SJSA1 (cell line): ENCODE measurements at regions not wholly inside any gene's neighbourhood (a gene's known extent, or its start where the extent isn't known, plus 50 kb on each side); places are given as distances from the start of the nearest gene placed in this dataset.

ENCODE experiments used
- DNase-seq, 2 experiments: peaks; one replicate each; pipeline ENCODE4 v3.0.0-alpha.2; 2015 to 2020; ENCODE audit warnings: low spot score in 2 of 2, low read depth in 1 of 2
- H3K27ac ChIP-seq: fragments of 250-450 bp; sonication (Bioruptor Pico); 2 replicates; pipeline ENCODE4 v1.5.1; 2020; ENCODE audit warnings: mild to moderate bottlenecking, moderate library complexity
- H3K27me3 ChIP-seq: fragments of 250-450 bp; sonication (Bioruptor Pico); replicated peaks from 2 replicates; pipeline ENCODE4 v1.5.1; 2020; ENCODE audit warnings: mild to moderate bottlenecking, moderate library complexity
- H3K36me3 ChIP-seq: fragments of 250-450 bp; sonication (Bioruptor Pico); 2 replicates; pipeline ENCODE4 v1.5.1; 2020; ENCODE audit warnings: mild to moderate bottlenecking
- H3K4me1 ChIP-seq: fragments of 250-450 bp; sonication (Bioruptor Pico); replicated peaks from 2 replicates; pipeline ENCODE4 v1.6.1; 2021; ENCODE audit warnings: mild to moderate bottlenecking
- H3K4me3 ChIP-seq: fragments of 250-450 bp; sonication (Bioruptor Pico); 2 replicates; pipeline ENCODE4 v1.5.1; 2020; ENCODE audit warnings: mild to moderate bottlenecking
- H3K9me3 ChIP-seq: fragments of 250-450 bp; sonication (Bioruptor Pico); replicated peaks from 2 replicates; pipeline ENCODE4 v1.5.1; 2020; ENCODE audit warnings: mild to moderate bottlenecking

- H3K36me3 ChIP-seq = no peaks in the 10 kb centered on the region
- H3K27ac ChIP-seq = no peak overlapping the region
- H3K27me3 ChIP-seq = no peaks in the 10 kb centered on the region
- H3K4me1 ChIP-seq = peaks cover 10% of the 10 kb centered on the region
- DNase-seq = no peak
- H3K9me3 ChIP-seq = peaks cover 5% of the 10 kb centered on the region; the same call in 1 of the 2 replicates
- H3K4me3 ChIP-seq = no peak overlapping the region
Observed at GRCh38 chr5:9894571-9895301, 264.6 kb upstream of the TAS2R1 start.

- DNase-seq = peak in 1 of 2 experiments; percentile 65
- Histone ChIP-seq H3K4me3 (no peak overlapping the region), H3K27me3 (no peaks in the 10 kb centered on the region), H3K36me3 (no peaks in the 10 kb centered on the region), H3K9me3 (peaks cover 5% of the 10 kb centered on the region; the same call in 1 of the 2 replicates), H3K4me1 (peaks cover 31% of the 10 kb centered on the region), H3K27ac (no peak overlapping the region)
Observed at GRCh38 chr5:9892696-9893095, 262.5 kb upstream of the TAS2R1 start.

GRCh38 chr5:9889511-9889910 is 259.4 kb upstream of the TAS2R1 start:
- Histone ChIP-seq H3K4me1 (peaks cover 32% of the 10 kb centered on the region), H3K27ac (no peak overlapping the region), H3K9me3 (peaks cover under 1% of the 10 kb centered on the region; the same call in 1 of the 2 replicates), H3K27me3 (no peaks in the 10 kb centered on the region), H3K4me3 (no peak overlapping the region), H3K36me3 (no peaks in the 10 kb centered on the region)
- no peak for DNase-seq

DNA sequence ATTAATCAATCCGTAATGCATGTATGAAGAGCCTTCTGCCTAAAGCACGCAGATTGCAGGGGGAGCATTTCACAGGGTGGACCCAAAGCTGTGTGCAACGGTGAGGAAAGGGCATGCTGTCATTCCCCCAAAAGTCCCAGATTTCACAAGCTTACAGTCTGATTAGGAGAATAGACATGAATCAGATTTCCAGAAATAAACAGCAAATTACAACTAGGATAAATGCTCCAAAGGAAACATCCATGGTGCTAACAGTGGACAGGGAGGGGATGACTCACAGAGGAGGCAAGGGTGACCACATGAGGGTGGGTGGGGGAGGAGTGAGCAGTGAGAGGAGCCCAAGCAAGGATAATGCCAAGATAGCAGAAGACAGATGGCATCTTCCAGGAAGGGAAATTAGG is 258.4 kb upstream of the TAS2R1 start:
- no peaks in the 10 kb centered on the region for H3K36me3 ChIP-seq
- no peak overlapping the region for H3K4me3 ChIP-seq
- no peaks in the 10 kb centered on the region for H3K27me3 ChIP-seq
- no peaks in the 10 kb centered on the region for H3K9me3 ChIP-seq
- peak overlapping the region; percentile 32 for H3K27ac ChIP-seq
- peaks cover 32% of the 10 kb centered on the region for H3K4me1 ChIP-seq
- peak; percentile 84 to 89 for DNase-seq

- DNase-seq = no peak
- Histone ChIP-seq H3K9me3 (no peaks in the 10 kb centered on the region), H3K4me3 (no peak overlapping the region), H3K4me1 (peaks cover 22% of the 10 kb centered on the region), H3K27ac (no peak overlapping the region), H3K36me3 (no peaks in the 10 kb centered on the region), H3K27me3 (no peaks in the 10 kb centered on the region)
Observed at GRCh38 chr5:9885164-9885563, 255.0 kb upstream of the TAS2R1 start.

DNA sequence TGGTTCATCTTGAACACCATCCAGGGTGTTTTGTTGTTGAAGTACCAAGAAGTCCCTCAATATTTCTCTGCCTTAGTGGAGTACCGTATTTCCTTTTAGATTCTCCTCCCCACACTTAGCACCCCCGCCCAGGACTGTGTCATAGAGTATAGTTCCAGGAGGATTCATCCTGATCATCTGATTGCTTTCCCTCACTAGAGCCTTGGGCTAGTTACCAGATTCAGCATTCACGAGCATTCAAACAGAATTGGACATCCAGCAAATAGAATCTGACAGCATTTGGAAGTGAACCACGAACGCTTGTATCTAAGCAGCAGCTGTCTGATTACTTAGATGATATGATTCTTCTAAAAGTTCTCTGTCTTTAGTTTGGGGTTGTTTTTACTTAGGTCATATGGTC is 248.1 kb upstream of the TAS2R1 start:
- DNase-seq = no peak
- no peak overlapping the region for H3K4me3 ChIP-seq
- H3K36me3 ChIP-seq = no peaks in the 10 kb centered on the region
- no peak overlapping the region for H3K27ac ChIP-seq
- H3K9me3 ChIP-seq = no peaks in the 10 kb centered on the region
- no peaks in the 10 kb centered on the region for H3K4me1 ChIP-seq
- H3K27me3 ChIP-seq = 0 out of 2 replicates have a peak, but pooled peaks cover 4% of the 10 kb centered on the region

- 0 out of 2 replicates have a peak, but pooled peaks cover 4% of the 10 kb centered on the region for H3K27me3 ChIP-seq
- H3K9me3 ChIP-seq = no peaks in the 10 kb centered on the region
- DNase-seq = no peak
Observed at GRCh38 chr5:9877488-9877887, 247.3 kb upstream of the TAS2R1 start.

GRCh38 chr5:9876451-9876850 is 246.3 kb upstream of the TAS2R1 start:
- H3K9me3 ChIP-seq = no peaks in the 10 kb centered on the region
- no peak overlapping the region for H3K27ac ChIP-seq
- H3K27me3 ChIP-seq = 0 out of 2 replicates have a peak, but pooled peaks cover 4% of the 10 kb centered on the region
- no peaks in the 10 kb centered on the region for H3K36me3 ChIP-seq
- no peaks in the 10 kb centered on the region for H3K4me1 ChIP-seq
- no peak overlapping the region for H3K4me3 ChIP-seq
- DNase-seq = no peak

More at GRCh38 chr5:9877488-9877887, 247.3 kb upstream of the TAS2R1 start:
- H3K36me3 ChIP-seq = no peaks in the 10 kb centered on the region
- H3K4me3 ChIP-seq = no peak overlapping the region
- H3K4me1 ChIP-seq = no peaks in the 10 kb centered on the region
- no peak overlapping the region for H3K27ac ChIP-seq

DNA sequence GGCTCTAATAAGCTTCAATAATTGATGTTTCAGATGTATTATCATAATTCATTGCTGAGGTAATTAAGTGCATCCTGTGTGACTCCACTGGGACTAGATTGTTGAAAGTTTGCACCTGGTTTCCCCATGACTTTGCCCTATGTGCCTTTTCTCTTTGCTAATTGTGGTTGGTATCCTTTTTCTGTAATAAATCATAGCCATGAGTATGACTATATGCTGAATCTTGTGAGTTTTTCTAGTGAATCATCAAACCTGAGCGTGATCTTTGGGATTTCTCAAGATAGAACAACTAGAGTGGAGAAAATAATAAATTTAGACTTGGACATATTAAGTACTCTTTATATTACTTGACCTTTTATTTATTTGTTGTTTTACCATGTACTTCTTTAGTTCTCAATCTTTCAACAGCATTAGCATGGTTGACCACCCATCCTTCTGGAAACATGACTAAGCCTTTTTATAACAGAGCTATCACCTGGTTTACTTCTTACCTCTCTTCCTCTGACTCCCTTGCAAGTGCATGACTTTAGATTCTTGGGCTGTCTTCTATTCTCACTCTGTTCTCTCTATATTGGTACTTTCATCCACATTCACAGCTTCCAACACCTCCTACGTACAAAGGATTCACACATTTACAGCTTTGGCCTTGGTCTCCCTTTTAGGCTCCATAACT is 239.6 kb upstream of the TAS2R1 start:
- Histone ChIP-seq H3K27me3 (no peaks in the 10 kb centered on the region), H3K27ac (no peak overlapping the region), H3K4me3 (no peak overlapping the region), H3K36me3 (no peaks in the 10 kb centered on the region), H3K4me1 (no peaks in the 10 kb centered on the region), H3K9me3 (peaks cover 25% of the 10 kb centered on the region)
- DNase-seq = no peak

DNA sequence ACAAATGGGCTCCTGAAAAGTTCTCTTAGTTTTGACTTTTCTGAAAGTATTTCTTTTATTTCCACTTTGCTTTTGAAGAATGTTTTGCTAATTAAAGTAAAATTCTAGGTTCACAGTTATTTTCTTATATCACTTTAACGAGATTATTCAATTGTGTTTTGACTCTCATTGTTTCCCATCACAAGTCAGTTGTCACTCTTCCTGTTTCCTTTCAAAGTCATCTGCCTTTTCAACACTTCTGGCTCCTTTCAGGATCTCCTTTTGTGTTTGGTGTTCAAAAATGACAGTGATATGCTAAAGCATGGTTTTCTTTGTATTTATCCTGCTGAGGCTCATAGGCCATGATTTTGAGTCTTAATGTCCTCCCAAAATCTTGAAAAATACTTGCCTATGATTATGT is 235.4 kb upstream of the TAS2R1 start:
- no peak overlapping the region for H3K27ac ChIP-seq
- H3K27me3 ChIP-seq = no peaks in the 10 kb centered on the region
- no peaks in the 10 kb centered on the region for H3K36me3 ChIP-seq
- no peak for DNase-seq
- H3K4me1 ChIP-seq = no peaks in the 10 kb centered on the region
- peaks cover 24% of the 10 kb centered on the region for H3K9me3 ChIP-seq
- H3K4me3 ChIP-seq = no peak overlapping the region

DNA sequence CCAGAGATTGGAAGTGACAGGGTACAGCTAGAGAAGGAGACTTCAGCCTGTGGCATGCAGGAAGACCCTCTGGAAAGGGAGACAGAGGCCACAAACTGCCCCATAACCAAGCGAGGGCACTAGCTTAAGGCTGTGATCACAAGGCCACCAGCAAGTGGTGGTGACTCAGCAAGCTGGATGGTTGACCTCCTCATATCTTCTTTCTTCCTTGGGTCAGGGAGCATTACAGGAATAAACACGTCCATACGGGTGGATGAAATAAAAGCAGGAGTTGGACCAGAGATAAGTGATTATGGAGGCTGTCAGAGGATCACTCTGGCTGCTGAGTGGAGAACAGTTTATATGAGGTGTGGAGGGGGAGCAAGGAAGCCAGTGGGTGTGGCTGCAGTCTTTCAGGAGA is 234.6 kb upstream of the TAS2R1 start:
- DNase-seq = no peak
- no peak overlapping the region for H3K4me3 ChIP-seq
- H3K27me3 ChIP-seq = no peaks in the 10 kb centered on the region
- H3K36me3 ChIP-seq = no peaks in the 10 kb centered on the region
- peaks cover 24% of the 10 kb centered on the region for H3K9me3 ChIP-seq
- no peaks in the 10 kb centered on the region for H3K4me1 ChIP-seq
- H3K27ac ChIP-seq = no peak overlapping the region

DNA sequence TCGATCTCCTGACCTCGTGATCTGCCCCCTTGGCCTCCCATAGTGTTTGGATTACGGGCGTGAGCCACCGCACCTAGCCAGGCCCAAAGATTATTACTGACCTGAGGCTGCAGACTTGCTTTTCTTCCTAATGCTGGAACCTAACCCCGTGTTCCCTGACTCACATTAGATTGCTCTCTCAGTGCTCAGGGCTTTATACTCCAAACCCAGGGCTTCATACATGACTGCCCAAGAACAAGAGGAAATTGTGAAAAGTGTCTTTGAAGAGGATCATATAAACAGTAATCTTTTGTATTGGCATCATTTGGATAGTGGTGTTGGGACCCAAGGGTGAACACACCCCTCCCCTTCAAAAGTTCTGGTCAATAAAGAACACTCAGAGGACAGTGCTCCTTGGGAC is 233.3 kb upstream of the TAS2R1 start:
- H3K4me3 ChIP-seq = no peak overlapping the region
- no peaks in the 10 kb centered on the region for H3K36me3 ChIP-seq
- H3K27ac ChIP-seq = no peak overlapping the region
- H3K27me3 ChIP-seq = 0 out of 2 replicates have a peak, but pooled peaks cover 6% of the 10 kb centered on the region
- H3K4me1 ChIP-seq = no peaks in the 10 kb centered on the region
- H3K9me3 ChIP-seq = peaks cover 24% of the 10 kb centered on the region
- DNase-seq = no peak

- DNase-seq = no peak
Observed at GRCh38 chr5:9861666-9862256, 231.6 kb upstream of the TAS2R1 start.

DNA sequence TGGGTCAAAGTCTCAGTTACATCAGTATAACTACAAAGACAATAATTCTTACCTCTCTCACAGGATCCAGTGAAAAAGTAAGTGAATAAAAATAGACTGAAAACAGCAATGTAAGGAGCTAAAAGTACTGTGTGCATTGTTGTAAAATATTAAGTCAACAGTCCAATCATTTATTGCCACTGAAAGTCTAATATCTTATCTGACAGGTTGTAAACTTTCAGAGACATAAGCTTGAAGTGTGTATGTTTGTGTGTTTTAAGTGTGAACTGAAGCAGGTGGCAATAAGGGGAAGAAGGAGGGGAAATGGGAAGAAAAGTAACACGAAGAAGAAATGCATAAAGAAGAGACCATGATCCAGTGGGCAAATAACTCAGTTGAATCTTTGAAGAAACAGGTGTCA is 229.7 kb upstream of the TAS2R1 start:
- peaks cover 3% of the 10 kb centered on the region for H3K9me3 ChIP-seq
- no peaks in the 10 kb centered on the region for H3K4me1 ChIP-seq
- 0 out of 2 replicates have a peak, but pooled peaks cover 6% of the 10 kb centered on the region for H3K27me3 ChIP-seq
- H3K4me3 ChIP-seq = no peak overlapping the region
- H3K36me3 ChIP-seq = no peaks in the 10 kb centered on the region
- DNase-seq = no peak
- H3K27ac ChIP-seq = no peak overlapping the region

More at GRCh38 chr5:9861666-9862256, 231.6 kb upstream of the TAS2R1 start:
- Histone ChIP-seq H3K4me3 (no peak overlapping the region), H3K4me1 (no peaks in the 10 kb centered on the region), H3K36me3 (no peaks in the 10 kb centered on the region), H3K27ac (no peak overlapping the region), H3K9me3 (peaks cover 18% of the 10 kb centered on the region), H3K27me3 (0 out of 2 replicates have a peak, but pooled peaks cover 6% of the 10 kb centered on the region)
